Stimulated activated CD4-positive, alpha-beta T cell treated with anti-CD3 and anti-CD28 coated beads, Interleukin-4, amount 100 ng/mL, for 1 hour (primary cell): ENCODE measurements at regions not wholly inside any gene's neighbourhood (a gene's known extent, or its start where the extent isn't known, plus 50 kb on each side); places are given as distances from the start of the nearest gene placed in this dataset.

Experiments used
- DNase-seq: peaks from one replicate; pipeline ENCODE4 v3.0.0-alpha.2; 2020

DNA sequence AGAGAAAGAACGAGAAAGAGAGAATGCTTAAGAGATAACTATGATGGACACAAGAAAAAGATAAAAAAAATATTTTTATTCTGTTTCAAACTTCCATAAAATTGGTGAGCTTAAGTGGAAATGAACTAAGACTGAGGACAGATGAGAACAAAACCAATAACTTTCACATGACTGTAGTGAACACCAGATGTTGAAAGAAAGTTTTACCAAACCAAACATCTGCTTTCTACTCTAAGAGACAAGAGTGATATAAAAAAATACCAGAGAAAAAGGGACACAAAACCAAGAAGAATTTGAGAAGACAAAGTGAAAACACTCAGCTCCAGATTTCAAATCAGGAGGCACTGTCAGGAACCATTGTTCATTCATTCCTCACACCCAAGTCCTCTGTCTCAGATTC is 147.9 kb downstream of the IMPG2 start:
- no peak for DNase-seq

DNA sequence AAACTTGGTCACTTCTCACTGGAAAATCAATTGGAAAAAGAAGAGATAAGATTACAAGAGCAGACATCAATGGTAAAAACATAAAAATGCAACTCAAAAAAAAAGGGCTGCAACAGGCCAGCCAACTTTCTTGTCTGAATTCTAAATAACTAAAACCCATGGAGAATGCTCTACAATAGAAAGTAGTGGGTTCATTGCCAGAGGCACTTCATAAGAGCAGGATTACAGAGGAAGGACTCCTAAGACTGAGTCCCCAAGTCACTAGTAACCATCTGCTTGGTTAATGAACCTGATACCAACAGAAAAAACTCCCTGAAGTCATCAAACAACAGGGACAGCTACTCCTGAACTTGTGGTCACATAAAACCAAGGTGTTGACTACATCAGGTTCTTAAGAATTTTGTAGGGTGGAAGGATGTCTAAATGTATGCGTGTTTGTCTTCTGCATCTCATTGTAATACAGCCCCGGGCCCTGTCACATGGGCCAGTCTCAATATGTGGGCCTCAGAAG is 148.6 kb downstream of the IMPG2 start:
- DNase-seq, result no peak

DNA sequence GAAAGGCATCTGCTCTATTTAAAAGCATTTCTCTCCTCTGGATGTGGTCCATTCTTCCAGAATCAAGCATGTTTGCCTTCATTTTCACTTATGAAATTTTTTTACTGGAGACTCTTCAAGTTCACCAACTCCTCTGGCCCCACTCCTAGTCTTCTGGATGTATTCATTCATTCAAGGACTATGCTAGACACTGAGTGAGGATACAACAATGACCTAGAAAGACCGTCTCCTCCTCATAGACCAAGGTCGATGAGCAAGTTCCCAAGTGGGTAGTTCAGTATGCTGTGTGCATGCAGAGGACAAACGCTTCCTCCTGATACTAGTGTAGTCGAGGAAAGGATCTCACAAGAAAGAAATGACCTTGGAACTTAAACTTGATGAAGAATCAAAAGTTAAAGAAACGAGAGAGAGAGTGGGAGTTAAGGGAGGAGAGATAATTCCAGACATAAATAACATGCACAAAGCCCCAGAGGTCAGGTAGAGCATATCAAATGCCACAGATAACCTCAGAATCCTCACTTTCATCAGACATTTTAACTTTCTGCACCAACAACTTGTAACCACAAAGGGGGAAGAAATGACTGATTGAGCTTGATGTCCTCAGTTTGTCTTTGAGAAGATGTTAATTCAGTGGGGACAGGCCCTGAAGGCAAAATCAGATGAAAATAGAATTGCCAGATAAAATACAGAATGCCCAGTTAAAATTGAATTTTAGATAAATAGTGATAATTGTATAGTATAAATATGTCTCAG is 149.4 kb downstream of the IMPG2 start:
- no peak for DNase-seq

DNA sequence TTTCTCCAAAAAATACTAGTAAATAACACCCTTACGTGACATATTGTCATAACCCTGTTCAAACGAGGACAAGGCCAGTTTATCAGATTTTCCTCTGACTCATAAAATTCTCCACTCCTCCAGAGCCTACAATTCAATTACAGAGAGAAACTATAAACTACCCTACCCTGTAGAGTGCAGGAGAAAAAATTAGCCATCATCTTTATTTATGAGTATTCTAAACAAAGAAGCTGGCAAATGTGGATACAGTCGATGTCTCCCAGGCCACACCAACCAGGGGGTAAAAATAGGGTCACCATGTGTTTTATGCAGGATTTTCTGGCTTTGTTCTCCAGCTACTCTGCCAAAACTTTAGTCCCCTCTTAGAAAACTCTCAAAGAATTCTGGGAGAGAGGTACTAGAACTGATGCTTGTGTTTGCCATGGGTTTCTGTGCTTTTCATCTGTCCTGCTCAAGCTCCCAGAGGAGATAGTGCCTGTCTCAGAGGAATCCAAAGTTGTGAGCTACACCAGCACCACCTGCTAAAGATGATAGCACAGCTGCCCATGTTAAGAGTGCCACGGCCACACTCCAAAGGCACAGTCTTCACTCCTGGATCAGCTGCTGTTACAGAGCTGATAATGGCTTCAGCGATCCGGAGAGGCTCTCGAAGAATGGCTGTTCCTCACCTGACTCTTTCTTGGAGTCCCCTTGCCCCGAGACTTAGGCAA is 150.2 kb downstream of the IMPG2 start:
- DNase-seq, result no peak

DNA sequence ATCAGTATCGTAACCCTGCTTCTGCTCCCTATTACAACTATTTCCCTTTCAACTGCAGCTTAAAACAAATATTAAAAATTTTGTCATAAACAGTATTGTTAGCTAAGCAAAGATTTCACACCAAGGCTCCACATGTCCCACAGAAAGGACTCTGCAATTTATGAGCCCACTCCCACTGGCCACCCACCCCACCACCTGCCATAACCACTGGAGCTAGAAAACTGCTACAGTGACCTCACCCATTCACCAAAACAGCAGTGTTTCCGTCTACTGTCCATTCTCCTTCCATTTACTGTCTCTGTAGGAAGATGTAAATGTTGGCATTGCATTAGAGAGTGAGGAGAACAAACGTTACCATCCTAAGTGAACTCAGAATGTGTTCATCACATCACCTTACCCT is 150.9 kb downstream of the IMPG2 start:
- DNase-seq, result no peak

DNA sequence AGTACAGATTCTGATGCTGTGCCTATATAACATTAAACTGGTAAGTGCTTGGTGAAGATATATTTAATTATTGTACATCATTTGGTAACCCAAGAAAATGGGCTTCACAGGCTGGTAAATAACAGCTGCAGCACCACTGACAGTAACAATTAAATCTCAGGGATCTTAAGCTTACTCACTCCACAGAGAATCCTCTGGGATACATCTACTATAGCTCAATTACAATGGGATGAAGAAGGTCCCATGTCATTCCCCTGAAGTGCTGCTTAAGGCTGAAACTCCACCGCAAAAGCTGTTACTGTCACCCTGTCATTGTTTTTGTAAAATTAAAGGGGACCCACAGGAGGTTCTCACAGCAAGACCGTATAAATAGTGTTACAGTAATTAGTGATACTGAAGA is 153.0 kb downstream of the IMPG2 start:
- no peak for DNase-seq

DNA sequence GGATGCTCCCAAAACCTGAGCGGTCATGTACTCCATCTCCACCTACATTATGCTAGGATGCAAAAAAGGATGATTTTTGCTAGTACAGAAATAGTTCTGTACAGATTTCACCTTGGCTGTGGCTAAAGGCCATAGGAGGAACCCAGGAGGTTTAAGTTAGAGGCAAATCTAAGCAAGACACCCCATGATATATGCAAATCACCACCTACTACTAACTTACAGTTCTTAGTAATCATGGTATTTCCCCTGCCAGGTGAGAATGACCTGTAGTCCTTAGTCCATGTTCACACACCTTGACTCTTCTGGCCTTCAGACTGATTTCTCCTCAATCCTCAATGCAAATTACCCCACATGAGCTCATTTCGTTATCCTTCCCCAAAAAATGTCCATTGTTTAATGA is 154.2 kb downstream of the IMPG2 start:
- DNase-seq, result no peak

DNA sequence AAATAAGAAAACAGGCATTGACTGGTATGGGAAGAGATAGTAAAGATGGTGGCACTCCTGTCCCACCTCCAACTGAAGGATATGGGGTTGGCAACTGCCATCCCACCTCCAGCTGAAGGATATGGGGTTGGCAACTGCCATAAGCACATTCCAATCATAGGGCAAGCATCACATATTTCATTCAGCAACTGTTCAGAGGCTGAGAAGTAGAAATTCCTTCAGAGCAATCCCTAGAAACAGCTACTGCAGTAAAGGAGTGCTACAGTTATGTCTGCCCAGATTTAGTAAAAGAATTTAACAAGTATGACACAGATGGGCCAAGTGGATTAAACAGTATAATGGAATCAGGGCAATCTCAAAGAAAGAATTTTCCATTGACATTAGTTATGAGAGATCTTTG is 156.8 kb downstream of the IMPG2 start:
- no peak for DNase-seq

DNA sequence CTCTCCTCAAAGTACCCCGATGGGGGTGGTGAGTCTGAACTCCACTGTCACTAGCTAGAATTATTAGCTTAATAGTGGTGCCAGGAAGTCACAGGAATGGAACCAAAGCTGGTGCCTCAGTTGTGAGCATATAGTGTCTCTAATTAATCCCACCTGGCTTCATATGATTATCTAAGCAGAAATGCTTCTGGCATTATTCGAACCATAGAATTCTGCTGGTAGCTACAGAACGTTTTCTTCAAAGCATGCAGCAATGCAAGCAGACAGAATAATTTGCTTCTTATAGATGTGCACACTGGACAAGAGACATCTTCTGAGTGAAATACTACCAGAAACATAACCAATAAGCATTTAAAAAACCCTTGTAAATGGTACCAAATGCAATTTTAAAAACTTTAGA is 160.9 kb downstream of the IMPG2 start:
- no peak for DNase-seq

DNA sequence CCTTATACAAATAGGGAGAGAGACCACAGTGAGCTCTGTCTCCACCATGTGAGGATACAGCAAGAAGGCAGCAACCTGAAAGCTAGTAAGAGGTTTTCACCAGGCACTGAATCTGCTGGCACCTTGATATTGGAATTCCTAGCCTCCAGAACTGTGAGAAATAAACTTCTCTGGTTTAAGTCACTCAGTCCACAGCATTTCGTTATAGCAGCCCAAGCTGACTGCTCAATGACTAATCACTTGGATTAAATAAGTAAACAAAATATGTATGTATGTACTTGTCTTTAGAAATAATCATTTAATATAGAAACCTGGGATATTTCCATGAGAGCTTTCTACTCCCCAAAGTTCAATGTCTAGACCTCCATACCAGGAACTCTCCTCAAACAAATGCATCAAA is 162.0 kb downstream of the IMPG2 start:
- DNase-seq, result no peak

DNA sequence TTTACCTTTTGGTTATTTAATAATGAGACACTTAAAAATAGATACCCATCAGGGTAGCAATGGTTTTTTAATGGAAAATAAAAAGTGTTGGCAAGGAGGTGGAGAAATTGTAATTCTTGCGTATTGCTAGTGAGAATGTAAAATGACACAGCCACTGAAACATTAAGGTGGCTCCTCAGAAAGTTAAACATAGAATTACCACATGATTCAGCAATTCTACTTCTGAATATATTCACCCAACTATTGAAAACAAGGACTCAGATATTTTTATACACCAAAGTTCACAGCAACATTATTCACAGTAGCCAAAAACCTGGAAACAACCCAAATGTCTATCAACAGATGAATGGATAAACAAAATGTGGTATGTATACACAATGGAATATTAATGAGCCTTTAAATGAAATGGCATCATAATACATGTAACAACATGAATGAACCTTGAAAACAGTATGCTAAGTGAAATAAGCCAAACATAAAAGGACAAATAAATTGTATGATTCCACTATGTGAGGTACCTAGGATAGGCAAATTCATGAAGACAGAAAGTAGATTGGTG is 163.5 kb downstream of the IMPG2 start:
- no peak for DNase-seq

DNA sequence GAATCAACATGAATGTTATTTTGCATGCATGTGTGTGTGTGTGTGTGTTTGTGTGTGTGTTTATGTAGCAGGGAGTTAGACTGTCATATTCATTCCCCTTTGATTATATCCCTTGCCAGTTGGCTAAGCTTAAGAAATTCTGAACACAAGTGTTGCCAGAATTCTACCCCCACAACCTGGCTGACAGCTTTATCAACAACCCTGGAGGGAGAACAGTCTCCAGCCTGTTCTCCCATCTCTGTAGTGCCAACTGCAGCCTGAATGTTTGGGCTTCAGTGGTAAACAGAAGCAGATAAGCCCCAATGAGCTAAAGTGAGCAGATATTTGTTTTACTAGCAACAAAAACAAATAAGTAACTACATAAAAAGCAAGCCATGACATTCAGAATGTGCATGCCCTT is 162.6 kb upstream of the ABI3BP start:
- DNase-seq, result no peak

DNA sequence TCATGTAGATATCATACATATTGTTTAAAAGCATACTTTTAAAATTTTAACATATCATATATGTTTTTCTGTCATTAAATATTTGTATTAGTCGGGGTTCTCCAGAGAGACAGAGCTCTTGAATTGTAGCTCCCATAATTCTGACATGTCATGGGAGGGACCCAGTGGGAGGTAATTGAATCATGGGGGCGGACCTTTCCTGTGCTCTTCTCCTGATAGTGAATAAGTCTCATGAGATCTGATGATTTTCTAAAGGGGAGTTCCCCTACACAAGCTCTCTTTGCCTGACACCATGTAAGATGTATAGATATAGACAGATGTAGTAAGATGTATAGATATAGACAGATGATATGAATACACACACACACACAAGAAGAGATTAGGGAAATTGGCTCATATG is 161.2 kb upstream of the ABI3BP start:
- no peak for DNase-seq

DNA sequence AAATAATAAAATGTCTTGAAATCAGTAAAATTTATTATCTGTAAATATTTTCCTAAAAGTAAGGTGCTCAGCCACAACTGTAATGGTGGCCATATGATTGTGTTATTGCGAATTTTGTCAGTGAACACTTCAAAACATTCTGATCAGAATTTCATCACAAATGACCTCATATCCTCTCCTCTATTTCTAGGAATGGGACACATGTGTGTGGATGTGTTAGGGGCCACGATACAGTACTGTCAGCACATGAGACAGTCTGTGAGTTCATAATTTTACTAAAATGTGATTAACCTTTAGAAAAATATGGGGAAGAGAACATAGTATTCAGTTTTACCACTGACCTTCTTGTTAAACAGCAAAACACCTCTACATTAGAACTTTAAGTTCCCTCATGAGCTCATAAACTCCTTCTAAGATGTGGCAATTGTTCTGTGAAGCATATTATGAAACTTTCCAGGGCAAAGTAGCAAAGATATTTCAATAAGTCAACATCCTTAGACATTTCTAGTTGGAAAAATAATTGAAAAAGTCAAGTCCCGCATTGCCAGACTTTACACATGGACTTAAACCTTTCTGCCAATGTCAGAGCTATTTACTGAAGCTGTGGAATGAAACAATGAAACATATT is 158.2 kb upstream of the ABI3BP start:
- DNase-seq, result no peak

DNA sequence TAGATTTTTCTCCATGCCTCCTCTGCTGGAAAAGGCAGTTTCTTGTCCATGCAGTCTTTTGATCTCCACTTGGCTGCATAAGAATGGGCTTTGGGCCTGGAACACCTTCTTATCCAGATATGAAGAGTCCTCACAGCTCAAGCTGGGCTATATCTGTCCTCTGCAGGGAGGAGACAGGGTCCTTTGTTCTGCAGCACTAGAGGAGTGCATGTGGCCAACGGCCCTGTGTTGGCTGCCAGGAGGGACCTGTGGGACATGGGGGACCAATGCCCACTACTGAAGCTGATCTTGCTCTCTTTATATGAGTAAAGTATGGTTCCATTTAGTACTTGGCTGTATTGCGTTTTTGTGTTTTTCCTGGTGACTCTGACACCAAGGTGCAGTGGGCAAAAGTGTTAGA is 157.3 kb upstream of the ABI3BP start:
- DNase-seq, result no peak

DNA sequence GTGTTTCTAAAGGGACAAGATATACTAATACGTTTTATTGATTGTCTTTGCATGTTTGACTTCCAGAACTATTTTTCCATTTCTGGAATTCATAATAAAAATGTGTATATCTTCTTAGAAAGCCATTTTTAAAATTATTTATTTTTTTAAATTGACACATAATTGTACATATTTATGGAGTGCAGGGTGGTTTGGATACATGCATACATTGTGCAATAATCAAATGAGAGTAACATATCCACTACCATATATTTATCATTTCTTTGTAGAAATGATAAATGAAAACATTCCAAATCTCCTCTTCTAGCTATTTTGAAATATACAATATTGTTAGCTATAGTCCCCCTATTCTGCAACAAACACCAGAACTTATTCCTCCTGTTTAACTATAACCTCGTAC is 156.5 kb upstream of the ABI3BP start:
- DNase-seq, result no peak

DNA sequence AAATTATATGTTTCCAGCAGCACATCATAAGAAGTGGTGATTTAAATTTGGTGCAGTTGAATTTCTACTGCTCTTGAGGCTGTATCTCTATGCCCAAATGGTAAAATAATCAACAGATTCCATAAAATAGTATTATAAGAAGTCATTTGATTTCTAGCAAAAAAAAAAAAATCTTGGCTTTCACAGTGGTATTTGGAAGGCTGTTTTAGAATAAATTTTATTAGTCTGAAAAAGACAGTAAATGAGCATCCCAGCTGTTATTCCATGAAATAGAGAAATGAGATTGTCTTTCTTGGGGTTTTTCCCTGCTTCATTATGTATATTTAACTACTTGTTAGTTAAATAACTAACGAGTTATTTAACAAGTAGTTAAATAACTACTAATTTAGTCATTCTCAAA is 156.0 kb upstream of the ABI3BP start:
- DNase-seq, result no peak

DNA sequence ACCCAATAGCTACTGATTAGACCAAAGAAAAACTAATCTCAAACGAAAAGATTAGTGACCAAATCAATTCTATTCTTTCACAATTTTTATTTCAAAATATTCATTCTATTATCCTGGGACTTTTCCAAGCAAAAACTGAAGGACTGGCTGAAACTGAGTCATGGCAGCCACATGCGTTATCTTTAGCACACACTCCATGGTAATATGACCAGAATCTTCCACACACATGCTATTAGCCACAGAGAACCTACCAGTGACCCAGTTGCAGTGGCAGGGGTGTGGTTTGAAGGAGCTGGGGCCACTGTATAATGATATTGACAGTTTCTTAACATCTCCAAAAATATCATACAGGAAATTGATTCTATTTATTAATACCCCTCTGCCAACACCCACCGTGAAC is 154.8 kb upstream of the ABI3BP start:
- no peak for DNase-seq

DNA sequence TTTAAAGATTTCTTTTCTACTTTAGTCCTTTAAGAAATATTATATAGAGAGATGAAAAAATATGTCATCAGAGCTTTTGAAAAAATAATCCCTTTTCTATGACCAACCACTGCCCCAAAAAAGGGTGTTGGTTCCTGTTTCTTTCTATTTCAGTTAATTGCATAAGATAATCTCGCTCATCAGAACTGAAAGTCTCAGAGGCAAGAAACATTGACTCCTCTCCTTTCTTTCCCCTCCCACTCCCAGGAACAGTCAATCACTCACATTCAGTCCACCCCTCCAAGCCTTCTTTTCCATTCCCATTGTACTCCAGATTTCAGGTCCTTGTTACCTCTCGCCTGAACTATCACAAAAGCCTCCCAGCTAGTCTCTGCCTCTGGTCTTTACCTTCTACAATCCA is 153.7 kb upstream of the ABI3BP start:
- no peak for DNase-seq

DNA sequence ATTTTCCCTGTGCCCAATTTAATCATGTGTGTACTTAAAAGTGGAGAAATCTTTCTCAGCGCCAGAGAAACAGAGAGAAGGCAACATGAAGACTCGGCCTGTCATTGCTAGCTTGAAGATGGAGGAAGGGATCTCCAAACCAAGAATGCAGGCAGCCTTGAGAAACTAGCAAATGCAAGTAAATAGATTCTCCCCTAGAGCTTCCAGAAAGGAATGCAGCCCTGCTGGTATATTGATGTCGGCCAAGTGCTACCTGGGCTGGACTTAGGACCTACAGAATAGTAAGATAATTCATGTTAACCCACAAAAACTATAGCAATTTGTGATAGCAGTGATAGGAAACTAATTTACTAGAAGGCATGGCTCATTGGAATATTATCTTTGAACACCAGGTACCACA is 150.9 kb upstream of the ABI3BP start:
- no peak for DNase-seq

DNA sequence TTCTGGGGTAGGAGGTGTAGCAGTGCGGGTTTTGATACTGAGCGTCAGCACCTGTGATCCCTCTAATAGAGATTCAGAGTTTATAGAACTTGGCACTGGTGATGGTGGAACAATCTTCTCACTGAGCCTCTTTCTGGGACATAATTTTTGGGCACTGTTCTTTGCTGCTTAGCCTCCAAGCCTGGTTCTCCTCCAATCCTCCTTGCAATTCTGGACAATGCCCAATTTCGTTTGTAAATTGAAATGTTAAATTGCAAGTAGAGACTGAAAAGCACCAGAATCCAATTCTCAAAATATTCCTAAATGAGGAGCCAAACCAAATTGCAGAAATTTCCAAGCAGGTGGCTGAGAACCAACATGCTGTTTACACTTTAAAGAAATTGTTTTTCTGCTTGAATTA is 149.8 kb upstream of the ABI3BP start:
- DNase-seq, result no peak

DNA sequence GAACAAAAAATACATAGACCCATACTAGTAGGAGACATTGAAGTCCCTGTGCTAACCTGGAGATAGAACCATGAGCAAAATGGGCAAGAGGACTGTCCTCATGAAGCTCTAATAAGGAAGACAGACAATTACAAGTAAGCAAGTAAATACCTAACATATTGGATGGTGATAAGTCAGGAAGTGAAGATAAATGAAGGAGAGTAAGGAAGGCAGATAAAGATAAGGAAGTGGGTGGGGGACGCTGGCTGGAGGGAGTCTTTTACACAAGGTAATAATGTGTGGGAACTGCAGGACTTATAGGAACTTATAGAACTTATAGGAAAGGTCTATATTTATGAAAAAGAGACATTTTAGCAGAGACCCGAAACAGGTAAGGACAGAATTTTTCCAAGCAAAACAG is 148.9 kb upstream of the ABI3BP start:
- DNase-seq, result no peak

DNA sequence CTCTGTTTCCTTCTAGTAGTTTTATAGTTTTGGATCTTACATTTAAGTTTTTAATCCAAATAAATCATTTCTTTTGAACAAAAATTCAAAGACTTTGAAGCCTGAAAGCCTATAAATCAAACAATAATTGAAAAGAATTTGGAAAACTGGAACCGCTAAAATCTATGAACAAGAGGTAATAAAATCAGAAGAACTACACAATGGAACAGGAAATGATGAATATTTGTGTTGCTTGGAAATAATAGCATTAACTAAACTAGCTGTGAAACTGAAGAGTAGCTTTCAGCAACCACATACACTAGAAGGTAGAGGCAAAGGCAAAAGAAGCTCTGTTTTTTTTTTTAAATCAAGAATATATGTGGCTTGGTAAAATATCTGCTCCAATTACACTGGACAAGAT is 147.9 kb upstream of the ABI3BP start:
- no peak for DNase-seq

DNA sequence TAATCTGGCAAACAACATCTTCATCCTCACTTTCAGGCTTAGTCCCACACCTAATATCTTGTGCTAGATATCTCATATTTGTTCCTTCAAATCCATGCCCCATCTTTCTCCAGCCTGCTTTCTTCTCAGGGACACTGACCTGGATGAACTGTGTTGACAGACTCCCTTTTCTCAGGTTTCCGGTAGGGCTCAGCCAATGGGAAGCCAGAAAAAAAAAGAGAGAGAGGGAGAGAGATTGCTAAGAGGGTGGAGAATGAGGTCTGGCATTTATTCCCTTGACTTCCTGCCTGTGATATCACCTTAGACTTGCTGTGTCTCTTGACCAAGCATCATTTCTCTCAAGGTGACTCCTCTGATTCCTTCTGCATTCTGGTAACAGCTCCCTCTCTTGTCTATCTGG is 145.6 kb upstream of the ABI3BP start:
- DNase-seq, result no peak
